Stomach (tissue), 4 donors: ENCODE measurements at regions not wholly inside any gene's neighbourhood (a gene's known extent, or its start where the extent isn't known, plus 50 kb on each side); places are given as distances from the start of the nearest gene placed in this dataset.

Source experiments
- EP300 ChIP-seq: sonication (generic); formaldehyde crosslinking; IDR thresholded peaks from one replicate; pipeline ENCODE4 v1.6.1; 2017; ENCODE audit warnings: antibody characterized with exemption
- POLR2A ChIP-seq, 4 donors: fragments of 450-650 bp; IDR thresholded peaks; one replicate each; pipeline ENCODE4 v1.6.1; 2016; ENCODE audit warnings: antibody characterized with exemption in 4 of 4, control low read depth in 2 of 4, mild to moderate bottlenecking in 1 of 4, moderate library complexity in 1 of 4
- TF ChIP-seq, protein P1 (sequence below), 7 experiments: fragments of 450-650 bp in 4 of 7; fragments of 200-600 bp in 3 of 7; sonication (generic) in 3 of 7; IDR thresholded peaks; one replicate each; pipeline ENCODE4 v1.5.1; 2016 to 2019; ENCODE audit warnings: antibody characterized with exemption in 7 of 7, control low read depth in 2 of 7, mild to moderate bottlenecking in 1 of 7

DNA sequence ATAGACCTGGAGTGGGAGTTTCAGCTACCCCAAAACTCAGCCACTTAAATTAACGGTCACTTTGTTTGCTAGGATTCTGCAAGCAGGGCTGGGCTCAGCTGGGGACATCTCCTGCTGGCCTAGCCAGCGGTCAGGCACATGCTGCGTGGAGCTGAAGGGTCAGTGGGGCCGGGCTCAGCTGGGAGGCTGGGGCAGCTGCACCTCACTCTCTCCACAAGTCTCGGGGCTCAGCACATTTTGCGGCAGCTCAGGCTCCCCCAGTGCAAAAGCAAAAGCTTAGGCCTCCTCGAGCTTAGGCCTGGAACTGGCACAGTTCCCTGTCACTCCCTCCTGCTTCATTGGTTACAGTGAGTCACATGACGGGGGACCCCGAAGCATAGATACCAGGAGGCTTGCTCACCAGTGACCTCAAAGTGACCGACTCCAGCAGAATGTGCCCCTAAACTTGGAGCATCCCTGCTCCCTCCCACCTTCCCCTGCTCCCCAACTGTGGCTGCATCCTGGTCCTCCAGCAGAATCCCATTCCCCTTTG is 80.6 kb upstream of the CST7 start:
- TF ChIP-seq POLR2A (IDR thresholded peaks at IDR 0.05), result no peak
- TF ChIP-seq, protein P1, sequence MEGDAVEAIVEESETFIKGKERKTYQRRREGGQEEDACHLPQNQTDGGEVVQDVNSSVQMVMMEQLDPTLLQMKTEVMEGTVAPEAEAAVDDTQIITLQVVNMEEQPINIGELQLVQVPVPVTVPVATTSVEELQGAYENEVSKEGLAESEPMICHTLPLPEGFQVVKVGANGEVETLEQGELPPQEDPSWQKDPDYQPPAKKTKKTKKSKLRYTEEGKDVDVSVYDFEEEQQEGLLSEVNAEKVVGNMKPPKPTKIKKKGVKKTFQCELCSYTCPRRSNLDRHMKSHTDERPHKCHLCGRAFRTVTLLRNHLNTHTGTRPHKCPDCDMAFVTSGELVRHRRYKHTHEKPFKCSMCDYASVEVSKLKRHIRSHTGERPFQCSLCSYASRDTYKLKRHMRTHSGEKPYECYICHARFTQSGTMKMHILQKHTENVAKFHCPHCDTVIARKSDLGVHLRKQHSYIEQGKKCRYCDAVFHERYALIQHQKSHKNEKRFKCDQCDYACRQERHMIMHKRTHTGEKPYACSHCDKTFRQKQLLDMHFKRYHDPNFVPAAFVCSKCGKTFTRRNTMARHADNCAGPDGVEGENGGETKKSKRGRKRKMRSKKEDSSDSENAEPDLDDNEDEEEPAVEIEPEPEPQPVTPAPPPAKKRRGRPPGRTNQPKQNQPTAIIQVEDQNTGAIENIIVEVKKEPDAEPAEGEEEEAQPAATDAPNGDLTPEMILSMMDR (IDR thresholded peaks at IDR 0.05), result no peak
- TF ChIP-seq EP300, result no peak
